ENCODE measurements at regions not wholly inside any gene's neighbourhood (a gene's known extent, or its start where the extent isn't known, plus 50 kb on each side); places are given as distances from the start of the nearest gene placed in this dataset.

DNA sequence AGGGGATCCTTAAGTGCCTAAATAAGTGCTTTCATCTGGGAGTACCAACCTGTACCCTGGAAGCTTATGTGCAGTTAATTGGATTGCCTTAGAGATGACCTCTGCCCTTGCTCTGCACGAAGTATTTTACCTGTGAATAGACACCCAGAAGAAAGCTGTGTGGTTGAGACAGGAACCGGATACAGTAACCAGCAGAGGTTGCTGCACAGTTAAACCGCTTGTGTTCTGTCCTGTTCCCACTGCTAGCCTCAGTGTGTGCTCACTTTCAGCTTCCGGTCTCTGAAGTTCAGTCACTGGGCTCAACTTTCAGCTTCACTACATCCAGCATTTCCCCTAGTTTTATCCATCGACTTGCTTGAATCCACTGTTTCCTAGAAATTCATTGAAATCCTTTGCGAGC is 185.3 kb downstream of the FAM170A start:
- TF ChIP-seq, protein P1, sequence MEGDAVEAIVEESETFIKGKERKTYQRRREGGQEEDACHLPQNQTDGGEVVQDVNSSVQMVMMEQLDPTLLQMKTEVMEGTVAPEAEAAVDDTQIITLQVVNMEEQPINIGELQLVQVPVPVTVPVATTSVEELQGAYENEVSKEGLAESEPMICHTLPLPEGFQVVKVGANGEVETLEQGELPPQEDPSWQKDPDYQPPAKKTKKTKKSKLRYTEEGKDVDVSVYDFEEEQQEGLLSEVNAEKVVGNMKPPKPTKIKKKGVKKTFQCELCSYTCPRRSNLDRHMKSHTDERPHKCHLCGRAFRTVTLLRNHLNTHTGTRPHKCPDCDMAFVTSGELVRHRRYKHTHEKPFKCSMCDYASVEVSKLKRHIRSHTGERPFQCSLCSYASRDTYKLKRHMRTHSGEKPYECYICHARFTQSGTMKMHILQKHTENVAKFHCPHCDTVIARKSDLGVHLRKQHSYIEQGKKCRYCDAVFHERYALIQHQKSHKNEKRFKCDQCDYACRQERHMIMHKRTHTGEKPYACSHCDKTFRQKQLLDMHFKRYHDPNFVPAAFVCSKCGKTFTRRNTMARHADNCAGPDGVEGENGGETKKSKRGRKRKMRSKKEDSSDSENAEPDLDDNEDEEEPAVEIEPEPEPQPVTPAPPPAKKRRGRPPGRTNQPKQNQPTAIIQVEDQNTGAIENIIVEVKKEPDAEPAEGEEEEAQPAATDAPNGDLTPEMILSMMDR (conservative IDR thresholded peaks at IDR 0.05; ENCODE audit: low read depth, low read length) = no peak
- no peak for TF ChIP-seq EZH2 (IDR thresholded peaks at IDR 0.05; ENCODE audit: borderline replicate concordance, low read depth, low read length, poor library complexity, severe bottlenecking)
